ENCODE measurements at regions not wholly inside any gene's neighbourhood (a gene's known extent, or its start where the extent isn't known, plus 50 kb on each side); places are given as distances from the start of the nearest gene placed in this dataset.

DNA sequence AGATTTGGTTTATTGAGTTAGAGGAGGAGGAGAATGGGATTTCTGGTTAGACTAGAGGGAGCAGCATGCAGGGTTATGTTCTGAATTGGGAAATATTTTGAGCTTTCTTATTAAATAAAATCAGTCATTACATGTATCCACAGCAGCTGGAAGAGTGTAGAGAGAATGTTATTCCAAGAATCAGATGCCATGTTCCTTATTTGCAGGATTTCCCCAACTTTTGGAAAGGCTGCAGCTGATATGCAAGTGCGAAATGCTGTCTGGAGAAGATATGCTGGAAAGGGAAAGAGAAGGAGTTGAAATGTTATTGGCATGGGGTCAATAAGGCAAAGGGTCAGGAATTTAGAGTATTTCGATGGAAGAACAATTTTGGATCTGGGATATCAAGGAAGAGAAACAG, 255.8 kb downstream of the MTX2 start:
- TF ChIP-seq, protein P1, sequence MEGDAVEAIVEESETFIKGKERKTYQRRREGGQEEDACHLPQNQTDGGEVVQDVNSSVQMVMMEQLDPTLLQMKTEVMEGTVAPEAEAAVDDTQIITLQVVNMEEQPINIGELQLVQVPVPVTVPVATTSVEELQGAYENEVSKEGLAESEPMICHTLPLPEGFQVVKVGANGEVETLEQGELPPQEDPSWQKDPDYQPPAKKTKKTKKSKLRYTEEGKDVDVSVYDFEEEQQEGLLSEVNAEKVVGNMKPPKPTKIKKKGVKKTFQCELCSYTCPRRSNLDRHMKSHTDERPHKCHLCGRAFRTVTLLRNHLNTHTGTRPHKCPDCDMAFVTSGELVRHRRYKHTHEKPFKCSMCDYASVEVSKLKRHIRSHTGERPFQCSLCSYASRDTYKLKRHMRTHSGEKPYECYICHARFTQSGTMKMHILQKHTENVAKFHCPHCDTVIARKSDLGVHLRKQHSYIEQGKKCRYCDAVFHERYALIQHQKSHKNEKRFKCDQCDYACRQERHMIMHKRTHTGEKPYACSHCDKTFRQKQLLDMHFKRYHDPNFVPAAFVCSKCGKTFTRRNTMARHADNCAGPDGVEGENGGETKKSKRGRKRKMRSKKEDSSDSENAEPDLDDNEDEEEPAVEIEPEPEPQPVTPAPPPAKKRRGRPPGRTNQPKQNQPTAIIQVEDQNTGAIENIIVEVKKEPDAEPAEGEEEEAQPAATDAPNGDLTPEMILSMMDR (conservative IDR thresholded peaks at IDR 0.05; ENCODE audit: low read length): no peak
- no peak for TF ChIP-seq EZH2phosphoT487 (IDR thresholded peaks at IDR 0.05; ENCODE audit: borderline replicate concordance, low read depth, low read length)
